SK-N-SH treated with all-trans-retinoic acid at 6 μM for 48 hours (cell line): ENCODE measurements at regions not wholly inside any gene's neighbourhood (a gene's known extent, or its start where the extent isn't known, plus 50 kb on each side); places are given as distances from the start of the nearest gene placed in this dataset.

Experiments used
- ATAC-seq: fragments of 200-7000 bp; cut with Tn5 transposase; 3 replicates; pipeline ENCODE4 v1.9.1; 2020; ENCODE audit warnings: mild to moderate bottlenecking, moderate library complexity
- ARNTL ChIP-seq: fragments of 450-650 bp; formaldehyde crosslinking; IDR thresholded peaks from 2 replicates; pipeline ENCODE4 v1.5.0; 2020; ENCODE audit warnings: low read depth, mild to moderate bottlenecking, moderate library complexity, borderline replicate concordance
- CSDC2 ChIP-seq: fragments of 250-450 bp; sonication (Bioruptor Pico); IDR thresholded peaks from 2 replicates; pipeline ENCODE4 v1.5.0; 2020; ENCODE audit warnings: mild to moderate bottlenecking, moderate library complexity
- ISL1 ChIP-seq: fragments of 250-450 bp; sonication (Bioruptor Pico); IDR thresholded peaks from 2 replicates; pipeline ENCODE4 v2.1.2; 2022; ENCODE audit warnings: mild to moderate bottlenecking, moderate library complexity
- OSR1 ChIP-seq: fragments of 250-450 bp; sonication (Bioruptor Pico); IDR thresholded peaks from 2 replicates; pipeline ENCODE4 v1.8.0; 2022; ENCODE audit warnings: moderate library complexity, mild to moderate bottlenecking, inconsistent platforms
- PPARA ChIP-seq: fragments of 250-450 bp; sonication (Bioruptor Pico); IDR thresholded peaks from 2 replicates; pipeline ENCODE4 v1.5.0; 2020; ENCODE audit warnings: mild to moderate bottlenecking, borderline replicate concordance
- RARB ChIP-seq: fragments of 250-450 bp; sonication (Bioruptor Pico); IDR thresholded peaks from 2 replicates; pipeline ENCODE4 v1.8.0; 2021; ENCODE audit warnings: mild to moderate bottlenecking, moderate library complexity
- TCF4 ChIP-seq: fragments of 250-450 bp; sonication (Bioruptor Pico); IDR thresholded peaks from 2 replicates; pipeline ENCODE4 v1.8.0; 2021; ENCODE audit warnings: mild to moderate bottlenecking, moderate library complexity, borderline replicate concordance
- ZC3H10 ChIP-seq: fragments of 250-450 bp; sonication (Bioruptor Pico); IDR thresholded peaks from 2 replicates; pipeline ENCODE4 v1.5.1; 2021; ENCODE audit warnings: mild to moderate bottlenecking, moderate library complexity
- ZFP3 ChIP-seq: fragments of 250-450 bp; sonication (Bioruptor Pico); IDR thresholded peaks from 2 replicates; pipeline ENCODE4 v1.5.0; 2020; ENCODE audit warnings: mild to moderate bottlenecking, moderate library complexity
- ZFP30 ChIP-seq: fragments of 450-650 bp; formaldehyde crosslinking; IDR thresholded peaks from 2 replicates; pipeline ENCODE4 v1.5.0; 2022; ENCODE audit warnings: mild to moderate bottlenecking, moderate library complexity
- ZNF70 ChIP-seq: fragments of 450-650 bp; formaldehyde crosslinking; IDR thresholded peaks from 2 replicates; pipeline ENCODE4 v1.5.0; 2020; ENCODE audit warnings: mild to moderate bottlenecking, moderate library complexity
- ZNF8 ChIP-seq: fragments of 450-650 bp; formaldehyde crosslinking; IDR thresholded peaks from 2 replicates; pipeline ENCODE4 v1.5.0; 2020; ENCODE audit warnings: mild to moderate bottlenecking, moderate library complexity
- TF ChIP-seq, protein P1 (sequence below): fragments of 250-450 bp; sonication (Bioruptor Pico); IDR thresholded peaks from 2 replicates; pipeline ENCODE4 v1.8.0; 2020; ENCODE audit warnings: mild to moderate bottlenecking, moderate library complexity, borderline replicate concordance
- TF ChIP-seq, protein P2 (sequence below): fragments of 250-450 bp; sonication (Bioruptor Pico); IDR thresholded peaks from 2 replicates; pipeline ENCODE4 v1.8.0; 2021; ENCODE audit warnings: low read depth, mild to moderate bottlenecking, moderate library complexity, borderline replicate concordance
- TF ChIP-seq, protein P3 (sequence below): fragments of 250-450 bp; sonication (Bioruptor Pico); IDR thresholded peaks from 2 replicates; pipeline ENCODE4 v1.5.1; 2021; ENCODE audit warnings: mild to moderate bottlenecking, moderate library complexity
- TF ChIP-seq, protein P4 (sequence below): fragments of 250-450 bp; sonication (Bioruptor Pico); IDR thresholded peaks from 2 replicates; pipeline ENCODE4 v1.5.1; 2020; ENCODE audit warnings: low read depth, mild to moderate bottlenecking, moderate library complexity
- TF ChIP-seq, protein P5 (sequence below): fragments of 250-450 bp; sonication (Bioruptor Pico); IDR thresholded peaks from 2 replicates; pipeline ENCODE4 v1.5.0; 2020; ENCODE audit warnings: mild to moderate bottlenecking, moderate library complexity

DNA sequence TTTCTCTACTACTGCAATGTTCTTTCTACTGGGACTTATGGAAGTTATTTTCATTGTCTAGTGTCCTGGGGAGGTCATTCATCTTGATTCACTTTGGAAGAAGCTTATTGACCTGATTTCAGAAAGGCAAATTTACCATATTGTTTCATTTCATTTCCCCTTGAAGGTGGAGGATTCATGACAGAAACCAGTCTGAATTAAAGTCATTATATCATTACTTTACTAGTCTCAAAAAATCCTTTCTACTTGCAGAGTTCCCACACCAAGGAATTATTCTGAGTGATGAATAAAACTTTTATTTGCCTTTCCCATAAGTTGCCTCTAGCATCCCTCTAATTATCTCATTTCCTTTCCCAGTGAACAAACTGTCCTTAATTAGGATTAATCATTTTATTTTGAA, 163.8 kb downstream of the RASSF9 start:
- ATAC-seq, result no peak
- TF ChIP-seq TCF4 (CRISPR knock-in tag), result no peak
- TF ChIP-seq ZNF8 (CRISPR knock-in tag), result no peak
- no peak for TF ChIP-seq ZFP30 (CRISPR knock-in tag)
- no peak for TF ChIP-seq ARNTL
- TF ChIP-seq ZNF70 (CRISPR knock-in tag), result no peak
- TF ChIP-seq, protein P1, sequence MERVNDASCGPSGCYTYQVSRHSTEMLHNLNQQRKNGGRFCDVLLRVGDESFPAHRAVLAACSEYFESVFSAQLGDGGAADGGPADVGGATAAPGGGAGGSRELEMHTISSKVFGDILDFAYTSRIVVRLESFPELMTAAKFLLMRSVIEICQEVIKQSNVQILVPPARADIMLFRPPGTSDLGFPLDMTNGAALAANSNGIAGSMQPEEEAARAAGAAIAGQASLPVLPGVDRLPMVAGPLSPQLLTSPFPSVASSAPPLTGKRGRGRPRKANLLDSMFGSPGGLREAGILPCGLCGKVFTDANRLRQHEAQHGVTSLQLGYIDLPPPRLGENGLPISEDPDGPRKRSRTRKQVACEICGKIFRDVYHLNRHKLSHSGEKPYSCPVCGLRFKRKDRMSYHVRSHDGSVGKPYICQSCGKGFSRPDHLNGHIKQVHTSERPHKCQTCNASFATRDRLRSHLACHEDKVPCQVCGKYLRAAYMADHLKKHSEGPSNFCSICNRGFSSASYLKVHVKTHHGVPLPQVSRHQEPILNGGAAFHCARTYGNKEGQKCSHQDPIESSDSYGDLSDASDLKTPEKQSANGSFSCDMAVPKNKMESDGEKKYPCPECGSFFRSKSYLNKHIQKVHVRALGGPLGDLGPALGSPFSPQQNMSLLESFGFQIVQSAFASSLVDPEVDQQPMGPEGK (CRISPR knock-in tag), result no peak
- TF ChIP-seq, protein P2, sequence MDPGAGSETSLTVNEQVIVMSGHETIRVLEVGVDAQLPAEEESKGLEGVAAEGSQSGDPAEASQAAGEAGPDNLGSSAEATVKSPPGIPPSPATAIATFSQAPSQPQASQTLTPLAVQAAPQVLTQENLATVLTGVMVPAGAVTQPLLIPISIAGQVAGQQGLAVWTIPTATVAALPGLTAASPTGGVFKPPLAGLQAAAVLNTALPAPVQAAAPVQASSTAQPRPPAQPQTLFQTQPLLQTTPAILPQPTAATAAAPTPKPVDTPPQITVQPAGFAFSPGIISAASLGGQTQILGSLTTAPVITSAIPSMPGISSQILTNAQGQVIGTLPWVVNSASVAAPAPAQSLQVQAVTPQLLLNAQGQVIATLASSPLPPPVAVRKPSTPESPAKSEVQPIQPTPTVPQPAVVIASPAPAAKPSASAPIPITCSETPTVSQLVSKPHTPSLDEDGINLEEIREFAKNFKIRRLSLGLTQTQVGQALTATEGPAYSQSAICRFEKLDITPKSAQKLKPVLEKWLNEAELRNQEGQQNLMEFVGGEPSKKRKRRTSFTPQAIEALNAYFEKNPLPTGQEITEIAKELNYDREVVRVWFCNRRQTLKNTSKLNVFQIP (CRISPR knock-in tag), result no peak
- no peak for TF ChIP-seq OSR1 (CRISPR knock-in tag)
- TF ChIP-seq ZFP3 (CRISPR knock-in tag), result no peak
- no peak for TF ChIP-seq ZC3H10 (CRISPR knock-in tag)
- no peak for TF ChIP-seq CSDC2 (CRISPR knock-in tag)

DNA sequence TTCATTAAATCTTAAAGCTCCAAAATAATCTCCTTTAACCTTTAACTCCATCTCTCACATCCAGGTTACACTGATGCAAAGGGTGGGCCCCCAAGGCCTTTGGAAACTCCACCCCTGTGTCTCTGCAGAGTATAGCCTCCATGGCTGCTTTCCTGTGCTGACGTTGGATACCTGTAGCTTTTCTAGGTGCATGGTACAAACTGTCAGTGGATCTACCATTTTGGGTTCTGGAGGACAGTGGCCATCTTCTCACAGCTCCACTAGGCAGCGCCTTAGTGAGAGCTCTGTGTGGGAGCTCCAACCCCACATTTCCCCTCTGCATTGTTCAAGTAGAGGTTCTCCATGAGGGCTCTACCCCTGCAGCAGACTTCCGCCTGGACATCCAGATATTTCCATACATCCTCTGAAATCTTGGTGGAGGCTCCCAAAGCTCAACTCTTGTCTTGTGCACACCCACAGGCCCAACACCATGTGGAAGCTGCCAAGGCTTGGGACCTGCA, 162.2 kb downstream of the RASSF9 start:
- TF ChIP-seq TCF4 (CRISPR knock-in tag) (no peak), RARB (CRISPR knock-in tag) (no peak), OSR1 (CRISPR knock-in tag) (no peak), ISL1 (CRISPR knock-in tag) (no peak), ZNF8 (CRISPR knock-in tag) (no peak), ZFP3 (CRISPR knock-in tag) (no peak), ZFP30 (CRISPR knock-in tag) (no peak), PPARA (CRISPR knock-in tag) (no peak), CSDC2 (CRISPR knock-in tag) (no peak)
- TF ChIP-seq, protein P2 (CRISPR knock-in tag), result no peak
- TF ChIP-seq, protein P3, sequence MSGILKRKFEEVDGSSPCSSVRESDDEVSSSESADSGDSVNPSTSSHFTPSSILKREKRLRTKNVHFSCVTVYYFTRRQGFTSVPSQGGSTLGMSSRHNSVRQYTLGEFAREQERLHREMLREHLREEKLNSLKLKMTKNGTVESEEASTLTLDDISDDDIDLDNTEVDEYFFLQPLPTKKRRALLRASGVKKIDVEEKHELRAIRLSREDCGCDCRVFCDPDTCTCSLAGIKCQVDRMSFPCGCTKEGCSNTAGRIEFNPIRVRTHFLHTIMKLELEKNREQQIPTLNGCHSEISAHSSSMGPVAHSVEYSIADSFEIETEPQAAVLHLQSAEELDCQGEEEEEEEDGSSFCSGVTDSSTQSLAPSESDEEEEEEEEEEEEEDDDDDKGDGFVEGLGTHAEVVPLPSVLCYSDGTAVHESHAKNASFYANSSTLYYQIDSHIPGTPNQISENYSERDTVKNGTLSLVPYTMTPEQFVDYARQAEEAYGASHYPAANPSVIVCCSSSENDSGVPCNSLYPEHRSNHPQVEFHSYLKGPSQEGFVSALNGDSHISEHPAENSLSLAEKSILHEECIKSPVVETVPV (CRISPR knock-in tag), result no peak
- TF ChIP-seq, protein P4, sequence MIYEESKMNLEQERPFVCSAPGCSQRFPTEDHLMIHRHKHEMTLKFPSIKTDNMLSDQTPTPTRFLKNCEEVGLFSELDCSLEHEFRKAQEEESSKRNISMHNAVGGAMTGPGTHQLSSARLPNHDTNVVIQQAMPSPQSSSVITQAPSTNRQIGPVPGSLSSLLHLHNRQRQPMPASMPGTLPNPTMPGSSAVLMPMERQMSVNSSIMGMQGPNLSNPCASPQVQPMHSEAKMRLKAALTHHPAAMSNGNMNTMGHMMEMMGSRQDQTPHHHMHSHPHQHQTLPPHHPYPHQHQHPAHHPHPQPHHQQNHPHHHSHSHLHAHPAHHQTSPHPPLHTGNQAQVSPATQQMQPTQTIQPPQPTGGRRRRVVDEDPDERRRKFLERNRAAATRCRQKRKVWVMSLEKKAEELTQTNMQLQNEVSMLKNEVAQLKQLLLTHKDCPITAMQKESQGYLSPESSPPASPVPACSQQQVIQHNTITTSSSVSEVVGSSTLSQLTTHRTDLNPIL (CRISPR knock-in tag), result no peak
- TF ChIP-seq, protein P5, sequence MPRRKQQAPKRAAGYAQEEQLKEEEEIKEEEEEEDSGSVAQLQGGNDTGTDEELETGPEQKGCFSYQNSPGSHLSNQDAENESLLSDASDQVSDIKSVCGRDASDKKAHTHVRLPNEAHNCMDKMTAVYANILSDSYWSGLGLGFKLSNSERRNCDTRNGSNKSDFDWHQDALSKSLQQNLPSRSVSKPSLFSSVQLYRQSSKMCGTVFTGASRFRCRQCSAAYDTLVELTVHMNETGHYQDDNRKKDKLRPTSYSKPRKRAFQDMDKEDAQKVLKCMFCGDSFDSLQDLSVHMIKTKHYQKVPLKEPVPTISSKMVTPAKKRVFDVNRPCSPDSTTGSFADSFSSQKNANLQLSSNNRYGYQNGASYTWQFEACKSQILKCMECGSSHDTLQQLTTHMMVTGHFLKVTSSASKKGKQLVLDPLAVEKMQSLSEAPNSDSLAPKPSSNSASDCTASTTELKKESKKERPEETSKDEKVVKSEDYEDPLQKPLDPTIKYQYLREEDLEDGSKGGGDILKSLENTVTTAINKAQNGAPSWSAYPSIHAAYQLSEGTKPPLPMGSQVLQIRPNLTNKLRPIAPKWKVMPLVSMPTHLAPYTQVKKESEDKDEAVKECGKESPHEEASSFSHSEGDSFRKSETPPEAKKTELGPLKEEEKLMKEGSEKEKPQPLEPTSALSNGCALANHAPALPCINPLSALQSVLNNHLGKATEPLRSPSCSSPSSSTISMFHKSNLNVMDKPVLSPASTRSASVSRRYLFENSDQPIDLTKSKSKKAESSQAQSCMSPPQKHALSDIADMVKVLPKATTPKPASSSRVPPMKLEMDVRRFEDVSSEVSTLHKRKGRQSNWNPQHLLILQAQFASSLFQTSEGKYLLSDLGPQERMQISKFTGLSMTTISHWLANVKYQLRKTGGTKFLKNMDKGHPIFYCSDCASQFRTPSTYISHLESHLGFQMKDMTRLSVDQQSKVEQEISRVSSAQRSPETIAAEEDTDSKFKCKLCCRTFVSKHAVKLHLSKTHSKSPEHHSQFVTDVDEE (CRISPR knock-in tag), result no peak
- ATAC-seq, result no peak
